GM19463 (cell line): ENCODE measurements at regions not wholly inside any gene's neighbourhood (a gene's known extent, or its start where the extent isn't known, plus 50 kb on each side); places are given as distances from the start of the nearest gene placed in this dataset.

Experiments used
- ATAC-seq: cut with Tn5 transposase; IDR thresholded peaks from one replicate; pipeline ENCODE4 v1.9.1; 2021; ENCODE audit warnings: mild to moderate bottlenecking, moderate library complexity; ENCODE audit not compliant: unreplicated experiment

DNA sequence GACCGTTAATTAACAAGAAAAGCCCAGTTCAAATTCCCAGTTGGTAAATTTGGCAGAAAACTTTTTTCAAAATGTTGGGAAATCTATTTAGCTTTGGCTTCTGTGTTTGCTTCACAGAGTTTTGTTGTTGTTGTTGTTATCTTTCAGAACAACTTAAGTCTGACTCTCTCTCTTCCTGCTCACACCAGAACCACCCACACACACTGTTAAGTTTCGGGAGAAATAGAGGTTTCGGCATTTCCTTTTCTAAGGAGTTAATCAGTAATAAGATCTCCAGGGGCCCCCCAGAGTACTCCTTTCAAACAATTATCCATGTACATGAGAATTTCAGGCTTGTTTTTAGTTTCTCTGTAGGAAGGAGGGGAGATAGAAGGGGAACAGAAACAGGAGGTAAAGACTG lies 106.2 kb upstream of the PTCHD1 start:
- ATAC-seq: peak; percentile 63

DNA sequence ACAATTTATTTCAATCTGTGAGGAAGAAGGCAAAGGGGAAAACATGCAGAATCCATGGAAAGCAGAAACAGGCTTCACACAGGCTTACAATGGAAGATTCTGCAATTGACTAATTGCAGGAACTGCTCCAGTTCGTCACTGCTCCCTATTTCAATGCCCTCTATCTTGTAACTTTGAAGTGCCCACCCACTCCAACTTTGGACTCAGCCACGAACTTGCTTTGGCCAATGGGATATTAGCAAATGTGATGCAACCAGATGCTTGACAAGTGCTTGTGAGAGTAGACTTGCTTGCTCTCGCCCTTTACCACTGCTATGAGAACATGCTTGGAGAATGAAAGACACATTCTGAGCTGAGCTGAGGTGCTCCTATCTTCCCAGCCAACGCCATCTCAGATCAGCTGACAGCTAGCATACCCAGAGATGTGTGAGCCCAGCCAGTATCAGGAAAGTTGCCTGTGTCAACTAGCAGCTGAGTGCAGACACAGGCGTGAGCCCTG lies 105.7 kb upstream of the PTCHD1 start:
- no peak for ATAC-seq

DNA sequence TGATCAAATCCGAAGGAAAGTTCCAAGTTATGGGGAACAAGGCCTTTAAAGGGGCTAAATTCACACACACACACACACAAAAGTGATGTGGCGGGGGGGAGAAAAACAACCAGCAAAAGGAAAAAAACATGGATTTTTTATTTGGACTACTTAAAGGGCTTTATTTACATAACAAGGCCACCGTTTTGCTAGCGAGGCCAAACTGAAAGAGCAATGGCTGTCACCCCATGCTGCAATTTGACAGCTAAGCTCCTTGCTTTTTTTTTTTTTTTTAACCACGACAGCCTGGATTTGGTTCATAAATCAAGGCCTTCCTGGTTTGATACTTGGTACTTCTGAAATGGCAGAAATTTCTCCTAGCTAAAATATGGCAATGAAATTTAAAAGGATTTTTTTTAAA lies 99.6 kb upstream of the PTCHD1 start:
- no peak for ATAC-seq

DNA sequence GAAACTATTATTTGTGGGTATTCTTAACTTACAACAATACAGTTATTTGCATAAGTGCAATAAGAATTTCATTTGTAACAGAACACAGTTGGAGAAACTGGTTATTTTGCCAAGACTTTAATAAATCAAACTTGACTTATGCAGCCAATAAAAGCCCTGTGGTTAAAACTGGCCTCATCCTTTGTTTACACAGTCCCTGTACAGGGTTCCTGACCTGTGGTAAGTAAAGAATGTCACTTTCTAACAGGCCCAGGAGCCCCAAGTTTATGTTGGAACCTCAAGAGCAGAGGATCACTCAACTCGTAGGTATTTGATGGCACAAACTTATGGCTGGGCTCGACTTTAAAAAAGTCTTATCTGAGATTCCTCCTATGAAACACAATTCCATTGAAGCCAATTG lies 88.6 kb upstream of the PTCHD1 start:
- ATAC-seq: no peak

DNA sequence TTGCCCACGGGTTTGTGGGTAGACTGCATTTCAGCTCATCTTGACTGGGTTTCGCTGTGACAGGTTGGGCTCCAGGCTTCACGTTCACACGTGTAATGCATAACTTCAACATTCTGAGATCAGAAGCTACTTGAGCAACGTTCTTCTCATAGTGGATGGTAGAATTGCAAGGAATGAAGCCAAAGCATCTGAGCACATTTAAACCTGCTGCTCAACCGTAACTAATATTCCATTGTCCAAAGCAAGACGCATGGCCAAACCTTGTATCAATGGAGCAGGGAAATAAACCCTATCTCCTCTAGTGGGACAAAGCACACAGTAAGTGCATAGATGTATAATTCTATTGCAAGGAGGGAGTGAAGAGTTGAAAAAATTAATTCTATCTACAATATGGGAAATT lies 86.5 kb upstream of the PTCHD1 start:
- ATAC-seq: no peak

DNA sequence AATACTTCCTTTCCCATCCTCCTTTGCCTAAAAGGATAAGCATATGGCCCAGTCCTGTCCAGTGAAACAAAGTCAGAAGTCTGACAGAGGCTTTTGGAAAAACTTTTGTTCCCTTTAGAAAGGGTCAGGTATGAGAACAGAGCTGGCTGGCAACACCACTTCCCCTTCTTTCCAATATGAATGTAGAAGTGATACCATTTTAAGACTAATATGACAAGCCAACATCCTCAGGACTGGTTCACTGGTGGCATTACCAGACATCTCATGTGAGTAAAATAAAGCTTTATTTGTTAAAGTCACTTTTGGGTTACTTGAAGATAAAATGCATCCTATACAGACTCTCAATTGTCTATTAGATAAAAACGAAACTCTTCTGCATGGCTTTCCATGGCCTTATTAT lies 83.6 kb upstream of the PTCHD1 start:
- no peak for ATAC-seq

DNA sequence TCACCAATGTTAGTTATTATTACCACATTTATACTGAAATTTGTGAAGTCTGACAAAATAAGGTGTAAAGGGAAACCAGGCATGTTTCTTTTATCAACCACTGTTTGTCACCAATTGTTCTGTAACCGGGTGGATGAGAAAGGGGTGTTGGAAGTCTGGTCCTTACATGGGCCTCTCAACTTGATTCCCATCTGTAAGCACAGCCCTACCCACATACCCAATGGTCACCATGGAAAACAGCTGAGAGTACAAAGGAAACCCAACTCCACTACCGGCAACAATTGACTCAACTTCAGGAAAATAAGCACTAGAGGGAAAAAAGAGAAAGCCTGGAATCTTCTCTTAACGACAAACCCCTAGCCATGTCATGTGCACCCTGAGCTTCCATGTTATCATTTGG lies 70.8 kb upstream of the PTCHD1 start:
- no peak for ATAC-seq

DNA sequence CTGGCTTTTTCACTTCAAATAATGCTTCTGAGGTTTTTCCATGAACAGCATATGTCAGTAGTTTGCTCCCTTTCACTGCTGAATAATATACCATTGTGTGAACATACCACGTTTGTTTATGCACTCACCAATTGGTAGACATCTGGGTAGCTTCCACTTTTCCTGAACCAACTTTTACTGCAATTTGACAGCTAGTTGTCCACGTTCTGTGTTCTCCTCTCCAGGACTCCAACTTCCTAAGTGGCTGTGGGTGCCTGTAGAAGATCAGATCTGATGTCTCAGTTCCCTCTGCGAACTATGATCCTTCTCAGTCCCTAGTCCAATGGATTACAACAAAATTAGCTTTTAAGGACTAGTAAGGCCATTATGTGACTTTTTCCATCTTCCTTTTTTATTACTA lies 64.7 kb upstream of the PTCHD1 start:
- ATAC-seq: no peak

DNA sequence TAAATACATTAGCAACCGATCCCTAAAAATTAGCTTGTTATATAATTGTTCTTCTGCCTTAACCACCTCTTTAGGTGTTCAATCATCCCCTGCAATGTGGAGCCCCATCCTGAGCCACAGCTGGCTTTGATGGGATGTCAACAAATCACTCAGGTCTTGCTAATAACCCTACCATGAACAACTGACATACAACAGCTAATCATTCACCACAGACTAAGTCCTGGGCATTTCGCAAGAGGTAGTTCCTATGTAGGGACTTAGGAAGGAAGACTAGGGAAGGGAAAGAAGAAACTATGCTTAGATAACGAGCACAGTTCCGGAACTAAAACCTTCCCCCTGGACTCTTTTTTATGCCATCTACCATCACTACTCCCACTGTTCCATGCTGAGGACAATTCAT lies 63.6 kb upstream of the PTCHD1 start:
- ATAC-seq: no peak

DNA sequence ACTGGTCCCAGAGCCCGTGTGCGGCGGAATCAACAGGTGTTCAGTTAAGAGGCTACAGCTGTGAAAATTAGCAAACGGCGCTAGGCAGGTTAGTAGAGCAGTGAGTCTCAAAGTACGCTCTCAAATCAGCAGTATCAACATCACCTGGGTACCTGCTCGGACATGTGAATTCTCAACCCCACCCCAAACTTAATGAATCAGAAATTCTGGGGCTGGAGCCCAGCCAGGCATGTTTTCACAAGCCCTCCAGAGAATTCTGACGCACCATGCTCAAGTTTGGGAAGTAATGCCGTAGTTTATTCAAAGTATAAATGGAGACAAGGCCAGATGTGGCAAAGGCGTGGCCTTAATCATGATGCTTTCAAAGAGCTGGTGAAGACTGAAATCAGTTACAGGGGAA lies 58.2 kb upstream of the PTCHD1 start:
- ATAC-seq: no peak
